ENCODE measurements at regions not wholly inside any gene's neighbourhood (a gene's known extent, or its start where the extent isn't known, plus 50 kb on each side); places are given as distances from the start of the nearest gene placed in this dataset.

- TF ChIP-seq MAX (IDR thresholded peaks at IDR 0.05) (no peak), JUN (IDR thresholded peaks at IDR 0.05; ENCODE audit: low read depth, low read length) (no peak), CHD2 (IDR thresholded peaks at IDR 0.05; ENCODE audit: low read length) (no peak), MAFK (IDR thresholded peaks at IDR 0.05; ENCODE audit: low read depth, low read length) (no peak), CBX5 (IDR thresholded peaks at IDR 0.05; ENCODE audit: low read depth, low read length) (no peak), POLR2A (IDR thresholded peaks at IDR 0.05; ENCODE audit: control extremely low read depth in 1 of 2, low read depth in 2 of 2, low read length in 2 of 2) (no peak), USF2 (IDR thresholded peaks at IDR 0.05; ENCODE audit: low read length) (no peak)
These were observed 488.0 kb upstream of the ATXN8OS start (continued) for GRCh38 chr13:69619651-69620050.

Data from H1 (cell line).